Keratinocyte (primary cell): ENCODE measurements at regions not wholly inside any gene's neighbourhood (a gene's known extent, or its start where the extent isn't known, plus 50 kb on each side); places are given as distances from the start of the nearest gene placed in this dataset.

Experiments
- CTCF ChIP-seq, 3 experiments: IDR thresholded peaks in 1 of 3; conservative IDR thresholded peaks in 1 of 3; optimal IDR thresholded peaks in 1 of 3; 2 replicates in 2 of 3; 3 replicates in 1 of 3; pipeline versions ENCODE3 to v1.5.1; 2011; ENCODE audit warnings: low read length in 3 of 3, mild to moderate bottlenecking in 3 of 3, moderate library complexity in 2 of 3, control low read depth in 1 of 3, inconsistent platforms in 1 of 3; ENCODE audit not compliant: insufficient read depth in 2 of 3; ENCODE audit errors: extremely low read depth in 1 of 3
- EZH2 ChIP-seq: IDR thresholded peaks from one replicate; pipeline ENCODE4 v1.6.1; 2012; ENCODE audit warnings: inconsistent platforms, mild to moderate bottlenecking, low read length, moderate library complexity

GRCh38 chr14:55764784-55765183 lies 184.8 kb downstream of the KTN1 start:
- TF ChIP-seq EZH2 (no peak), CTCF (optimal IDR thresholded peaks at IDR 0.05 in 1 of 3, IDR thresholded peaks at IDR 0.05 in 1 of 3, conservative IDR thresholded peaks at IDR 0.05 in 1 of 3; ENCODE audit: extremely low read depth in 1 of 3, insufficient read depth in 2 of 3, low read length in 3 of 3) (no peak)
